Neural cell (in vitro differentiated cells): ENCODE measurements at regions not wholly inside any gene's neighbourhood (a gene's known extent, or its start where the extent isn't known, plus 50 kb on each side); places are given as distances from the start of the nearest gene placed in this dataset.

ENCODE experiments used
- H2AFZ ChIP-seq: fragments of 200-600, 300-800 bp; sonication (generic), shearing (Covaris generic); 2 replicates; pipeline ENCODE4 v1.6.0; 2014; ENCODE audit warnings: low read depth, mild to moderate bottlenecking, antibody characterized with exemption, low read length, moderate library complexity
- H3F3A ChIP-seq: fragments of 200-600 bp; shearing (Covaris generic); 2 replicates; pipeline ENCODE4 v1.6.1; 2016; ENCODE audit warnings: mild to moderate bottlenecking, moderate library complexity, mixed read lengths, antibody characterized with exemption, low read length; ENCODE audit not compliant: insufficient read depth, poor library complexity, severe bottlenecking
- H3K27ac ChIP-seq: fragments of 200-600, 300-800 bp; sonication (generic), shearing (Covaris generic); 2 replicates; pipeline ENCODE4 v1.5.1; 2014; ENCODE audit warnings: mild to moderate bottlenecking, low read length, moderate library complexity
- H3K27me3 ChIP-seq: fragments of 300-800, 200-600 bp; sonication (generic), shearing (Covaris generic); 2 replicates; pipeline ENCODE4 v1.6.0; 2014; ENCODE audit warnings: mild to moderate bottlenecking, low read depth, low read length, moderate library complexity; ENCODE audit not compliant: insufficient read depth
- H3K36me3 ChIP-seq: fragments of 300-800, 200-600 bp; sonication (generic), shearing (Covaris generic); 2 replicates; pipeline ENCODE4 v1.5.1; 2014; ENCODE audit warnings: mild to moderate bottlenecking, antibody characterized with exemption, low read length, moderate library complexity; ENCODE audit not compliant: insufficient read depth
- H3K4me2 ChIP-seq: fragments of 300-800, 200-600 bp; sonication (generic), shearing (Covaris generic); 2 replicates; pipeline ENCODE4 v1.6.0; 2014; ENCODE audit warnings: mild to moderate bottlenecking, low read length
- H3K4me3 ChIP-seq: fragments of 300-800, 200-600 bp; sonication (generic), shearing (Covaris generic); 2 replicates; pipeline ENCODE4 v1.5.1; 2014; ENCODE audit warnings: mild to moderate bottlenecking, low read length, moderate library complexity
- H3K79me2 ChIP-seq: fragments of 200-600 bp; shearing (Covaris generic); replicated peaks from 2 replicates; pipeline ENCODE4 v1.6.0; 2014; ENCODE audit warnings: mild to moderate bottlenecking, low read length, moderate library complexity; ENCODE audit not compliant: insufficient read depth
- H3K9ac ChIP-seq: fragments of 300-800, 200-600 bp; sonication (generic), shearing (Covaris generic); 2 replicates; pipeline ENCODE4 v1.6.1; 2016; ENCODE audit warnings: mild to moderate bottlenecking, low read length, mixed read lengths
- H3K9me2 ChIP-seq: fragments of 200-600 bp; shearing (Covaris generic); 2 replicates; pipeline ENCODE4 v1.6.1; 2016; ENCODE audit warnings: mild to moderate bottlenecking, low read length, mixed read lengths; ENCODE audit not compliant: insufficient read depth
- H3K9me3 ChIP-seq: fragments of 200-600, 300-800 bp; sonication (generic), shearing (Covaris generic); 2 replicates; pipeline ENCODE4 v1.6.1; 2016; ENCODE audit warnings: mild to moderate bottlenecking, mixed run types, low read length, moderate library complexity, mixed read lengths
- H4K20me1 ChIP-seq: fragments of 200-600 bp; shearing (Covaris generic); 2 replicates; pipeline ENCODE4 v1.6.1; 2016; ENCODE audit warnings: mild to moderate bottlenecking, mixed run types; ENCODE audit not compliant: insufficient read depth
- EP300 ChIP-seq: fragments of 450-650 bp; conservative IDR thresholded peaks from 2 replicates; pipeline ENCODE4 v1.6.1; 2014; ENCODE audit warnings: antibody characterized with exemption, mild to moderate bottlenecking, moderate library complexity; ENCODE audit not compliant: poor library complexity, severe bottlenecking
- EZH2 ChIP-seq: fragments of 200-600, 300-800 bp; shearing (Covaris generic), sonication (generic); IDR thresholded peaks from 2 replicates; pipeline ENCODE4 v1.6.1; 2014; ENCODE audit warnings: antibody characterized with exemption, low read length, borderline replicate concordance, mild to moderate bottlenecking; ENCODE audit not compliant: insufficient read depth, poor library complexity, severe bottlenecking
- MXI1 ChIP-seq: fragments of 450-650 bp; conservative IDR thresholded peaks from 2 replicates; pipeline ENCODE4 v1.6.1; 2014; ENCODE audit warnings: antibody characterized with exemption, mild to moderate bottlenecking; ENCODE audit not compliant: poor library complexity, severe bottlenecking
- POLR2AphosphoS5 ChIP-seq: IDR thresholded peaks from 2 replicates; pipeline ENCODE4 v1.6.1; 2012
- RAD21 ChIP-seq: fragments of 450-650 bp; conservative IDR thresholded peaks from 2 replicates; pipeline ENCODE4 v1.6.1; 2014; ENCODE audit warnings: antibody characterized with exemption, mild to moderate bottlenecking, moderate library complexity
- SMC3 ChIP-seq: fragments of 450-650 bp; conservative IDR thresholded peaks from 2 replicates; pipeline ENCODE4 v1.6.1; 2014; ENCODE audit warnings: antibody characterized with exemption, mild to moderate bottlenecking, moderate library complexity; ENCODE audit not compliant: poor library complexity
- TAF1 ChIP-seq: IDR thresholded peaks from 2 replicates; pipeline ENCODE4 v1.6.1; 2012; ENCODE audit warnings: low read depth
- TF ChIP-seq, protein P1 (sequence below): IDR thresholded peaks from 2 replicates; pipeline ENCODE4 v1.6.1; 2012; ENCODE audit warnings: borderline replicate concordance
- TF ChIP-seq, protein P2 (sequence below): fragments of 450-650 bp; IDR thresholded peaks from 2 replicates; pipeline ENCODE4 v1.5.1; 2014; ENCODE audit warnings: antibody characterized with exemption, mild to moderate bottlenecking, moderate library complexity; ENCODE audit not compliant: poor library complexity, severe bottlenecking

DNA sequence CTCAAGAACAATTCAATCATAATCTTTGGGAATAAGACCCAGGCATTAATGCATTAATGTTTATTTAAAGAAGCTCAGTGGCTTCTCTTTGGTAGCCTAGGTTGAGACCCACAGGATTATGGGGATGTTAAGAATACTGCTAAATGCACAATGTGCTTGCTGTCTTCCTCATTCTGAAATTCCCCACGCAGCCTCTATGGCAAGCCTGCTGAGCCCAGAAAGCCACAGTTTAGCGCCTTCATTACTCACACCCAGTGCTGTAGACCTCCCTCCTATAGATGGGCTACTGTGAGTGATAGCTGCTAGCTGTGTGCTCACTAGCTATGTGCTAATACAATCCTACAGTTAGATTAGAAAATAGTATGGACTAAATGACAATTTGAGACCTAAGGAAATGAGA is 90.6 kb downstream of the TNFSF13B start:
- no peaks in the 10 kb centered on the region for H3K79me2 ChIP-seq
- no peaks in the 10 kb centered on the region for H3K27me3 ChIP-seq
- no peak overlapping the region for H3K27ac ChIP-seq
- no peak overlapping the region for H2AFZ ChIP-seq
- no peaks in the 10 kb centered on the region for H3K36me3 ChIP-seq
- H3K9me3 ChIP-seq, result no peaks in the 10 kb centered on the region
- no peak overlapping the region for H3K9ac ChIP-seq
- no peak overlapping the region for H3K4me2 ChIP-seq
- H3K9me2 ChIP-seq, result no peaks in the 10 kb centered on the region
- H4K20me1 ChIP-seq, result no peaks in the 10 kb centered on the region
- TF ChIP-seq EP300 (no peak), POLR2AphosphoS5 (no peak), SMC3 (no peak), RAD21 (no peak)
- TF ChIP-seq, protein P1, sequence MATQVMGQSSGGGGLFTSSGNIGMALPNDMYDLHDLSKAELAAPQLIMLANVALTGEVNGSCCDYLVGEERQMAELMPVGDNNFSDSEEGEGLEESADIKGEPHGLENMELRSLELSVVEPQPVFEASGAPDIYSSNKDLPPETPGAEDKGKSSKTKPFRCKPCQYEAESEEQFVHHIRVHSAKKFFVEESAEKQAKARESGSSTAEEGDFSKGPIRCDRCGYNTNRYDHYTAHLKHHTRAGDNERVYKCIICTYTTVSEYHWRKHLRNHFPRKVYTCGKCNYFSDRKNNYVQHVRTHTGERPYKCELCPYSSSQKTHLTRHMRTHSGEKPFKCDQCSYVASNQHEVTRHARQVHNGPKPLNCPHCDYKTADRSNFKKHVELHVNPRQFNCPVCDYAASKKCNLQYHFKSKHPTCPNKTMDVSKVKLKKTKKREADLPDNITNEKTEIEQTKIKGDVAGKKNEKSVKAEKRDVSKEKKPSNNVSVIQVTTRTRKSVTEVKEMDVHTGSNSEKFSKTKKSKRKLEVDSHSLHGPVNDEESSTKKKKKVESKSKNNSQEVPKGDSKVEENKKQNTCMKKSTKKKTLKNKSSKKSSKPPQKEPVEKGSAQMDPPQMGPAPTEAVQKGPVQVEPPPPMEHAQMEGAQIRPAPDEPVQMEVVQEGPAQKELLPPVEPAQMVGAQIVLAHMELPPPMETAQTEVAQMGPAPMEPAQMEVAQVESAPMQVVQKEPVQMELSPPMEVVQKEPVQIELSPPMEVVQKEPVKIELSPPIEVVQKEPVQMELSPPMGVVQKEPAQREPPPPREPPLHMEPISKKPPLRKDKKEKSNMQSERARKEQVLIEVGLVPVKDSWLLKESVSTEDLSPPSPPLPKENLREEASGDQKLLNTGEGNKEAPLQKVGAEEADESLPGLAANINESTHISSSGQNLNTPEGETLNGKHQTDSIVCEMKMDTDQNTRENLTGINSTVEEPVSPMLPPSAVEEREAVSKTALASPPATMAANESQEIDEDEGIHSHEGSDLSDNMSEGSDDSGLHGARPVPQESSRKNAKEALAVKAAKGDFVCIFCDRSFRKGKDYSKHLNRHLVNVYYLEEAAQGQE, result no peak
- H3F3A ChIP-seq, result no peaks in the 10 kb centered on the region
- H3K4me3 ChIP-seq, result no peak overlapping the region

DNA sequence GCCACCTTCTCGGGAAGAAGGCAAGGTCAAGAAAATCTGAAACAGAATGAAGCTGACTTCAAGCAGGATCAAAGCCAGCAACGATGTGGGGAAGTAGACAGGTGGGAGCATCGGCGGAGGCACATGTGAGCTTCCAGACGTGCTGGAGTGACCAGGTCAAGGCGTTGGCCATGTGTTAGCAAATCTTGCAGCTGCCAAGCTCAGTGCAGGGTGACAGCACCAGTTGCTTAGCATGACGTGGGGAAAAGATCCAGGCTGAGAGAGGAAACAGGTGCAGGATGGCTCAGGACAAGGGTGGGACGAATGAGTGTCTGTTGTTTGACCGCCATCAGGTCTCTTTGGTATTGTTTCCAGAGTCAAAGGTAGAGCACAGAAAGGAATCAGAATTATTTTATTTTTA is 92.3 kb downstream of the TNFSF13B start:
- no peaks in the 10 kb centered on the region for H4K20me1 ChIP-seq
- H3K36me3 ChIP-seq, result no peaks in the 10 kb centered on the region
- H3K9ac ChIP-seq, result no peak overlapping the region
- H3K4me3 ChIP-seq, result no peak overlapping the region
- H3K27ac ChIP-seq, result no peak overlapping the region
- H3F3A ChIP-seq, result no peaks in the 10 kb centered on the region
- H2AFZ ChIP-seq, result no peak overlapping the region
- H3K9me2 ChIP-seq, result no peaks in the 10 kb centered on the region
- H3K27me3 ChIP-seq, result no peaks in the 10 kb centered on the region
- TF ChIP-seq MXI1 (no peak), SMC3 (no peak), RAD21 (no peak), TAF1 (no peak), EZH2 (no peak), POLR2AphosphoS5 (no peak), EP300 (no peak)
- TF ChIP-seq, protein P1, result no peak
- TF ChIP-seq, protein P2, sequence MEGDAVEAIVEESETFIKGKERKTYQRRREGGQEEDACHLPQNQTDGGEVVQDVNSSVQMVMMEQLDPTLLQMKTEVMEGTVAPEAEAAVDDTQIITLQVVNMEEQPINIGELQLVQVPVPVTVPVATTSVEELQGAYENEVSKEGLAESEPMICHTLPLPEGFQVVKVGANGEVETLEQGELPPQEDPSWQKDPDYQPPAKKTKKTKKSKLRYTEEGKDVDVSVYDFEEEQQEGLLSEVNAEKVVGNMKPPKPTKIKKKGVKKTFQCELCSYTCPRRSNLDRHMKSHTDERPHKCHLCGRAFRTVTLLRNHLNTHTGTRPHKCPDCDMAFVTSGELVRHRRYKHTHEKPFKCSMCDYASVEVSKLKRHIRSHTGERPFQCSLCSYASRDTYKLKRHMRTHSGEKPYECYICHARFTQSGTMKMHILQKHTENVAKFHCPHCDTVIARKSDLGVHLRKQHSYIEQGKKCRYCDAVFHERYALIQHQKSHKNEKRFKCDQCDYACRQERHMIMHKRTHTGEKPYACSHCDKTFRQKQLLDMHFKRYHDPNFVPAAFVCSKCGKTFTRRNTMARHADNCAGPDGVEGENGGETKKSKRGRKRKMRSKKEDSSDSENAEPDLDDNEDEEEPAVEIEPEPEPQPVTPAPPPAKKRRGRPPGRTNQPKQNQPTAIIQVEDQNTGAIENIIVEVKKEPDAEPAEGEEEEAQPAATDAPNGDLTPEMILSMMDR, result no peak
- no peak overlapping the region for H3K4me2 ChIP-seq
- H3K9me3 ChIP-seq, result no peaks in the 10 kb centered on the region
- no peaks in the 10 kb centered on the region for H3K79me2 ChIP-seq
